ES-I3 (cell line): ENCODE measurements at regions not wholly inside any gene's neighbourhood (a gene's known extent, or its start where the extent isn't known, plus 50 kb on each side); places are given as distances from the start of the nearest gene placed in this dataset.

ENCODE experiments used
- H3K36me3 ChIP-seq: 2 replicates; pipeline ENCODE4 v1.6.1; 2013; ENCODE audit warnings: mild to moderate bottlenecking, low read length, control low read depth, moderate library complexity; ENCODE audit not compliant: insufficient read depth
- H3K4me1 ChIP-seq: 2 replicates; pipeline ENCODE4 v1.6.1; 2013; ENCODE audit warnings: mild to moderate bottlenecking, control low read depth, low read length; ENCODE audit not compliant: insufficient read depth
- H3K9ac ChIP-seq: 2 replicates; pipeline ENCODE4 v1.6.1; 2013; ENCODE audit warnings: low read depth, mild to moderate bottlenecking, low read length, moderate library complexity
- H3K9me3 ChIP-seq: 2 replicates; pipeline ENCODE4 v1.6.1; 2013; ENCODE audit warnings: mild to moderate bottlenecking, low read length, moderate library complexity; ENCODE audit not compliant: control insufficient read depth, insufficient read depth

DNA sequence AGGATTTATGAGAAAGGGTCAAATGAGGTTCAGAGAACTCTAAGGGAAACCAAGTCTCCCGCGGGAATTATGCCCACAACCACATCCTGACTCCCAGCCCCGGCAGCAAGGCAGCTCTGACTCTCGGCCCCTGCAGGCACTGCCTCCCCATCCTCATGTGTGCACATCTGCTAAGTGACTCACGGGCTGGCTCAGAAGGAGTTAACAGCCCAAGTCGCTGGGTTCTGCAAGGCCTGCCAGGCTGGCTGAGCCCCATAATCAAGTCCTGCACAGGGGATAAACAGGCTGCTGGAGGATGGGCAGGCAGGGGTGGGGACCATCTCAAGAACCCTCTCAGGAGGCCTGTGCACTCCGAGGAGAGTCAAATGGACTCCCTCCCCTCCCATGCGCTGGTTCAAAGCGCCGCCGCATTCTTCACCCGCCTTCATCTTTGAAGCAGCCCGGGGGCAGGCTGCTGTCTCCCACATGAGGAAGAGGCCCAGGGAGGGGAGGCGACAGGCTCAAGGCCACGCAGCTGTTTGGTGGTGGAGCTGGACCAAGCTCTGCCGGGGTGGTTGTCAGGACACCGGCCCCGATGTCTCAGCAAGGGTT, 344.3 kb downstream of the MATN1 start:
- H3K9ac ChIP-seq = no peak overlapping the region
- no peaks in the 10 kb centered on the region; the same call in 1 of the 2 replicates for H3K4me1 ChIP-seq
- H3K9me3 ChIP-seq = no peaks in the 10 kb centered on the region
- no peaks in the 10 kb centered on the region for H3K36me3 ChIP-seq

DNA sequence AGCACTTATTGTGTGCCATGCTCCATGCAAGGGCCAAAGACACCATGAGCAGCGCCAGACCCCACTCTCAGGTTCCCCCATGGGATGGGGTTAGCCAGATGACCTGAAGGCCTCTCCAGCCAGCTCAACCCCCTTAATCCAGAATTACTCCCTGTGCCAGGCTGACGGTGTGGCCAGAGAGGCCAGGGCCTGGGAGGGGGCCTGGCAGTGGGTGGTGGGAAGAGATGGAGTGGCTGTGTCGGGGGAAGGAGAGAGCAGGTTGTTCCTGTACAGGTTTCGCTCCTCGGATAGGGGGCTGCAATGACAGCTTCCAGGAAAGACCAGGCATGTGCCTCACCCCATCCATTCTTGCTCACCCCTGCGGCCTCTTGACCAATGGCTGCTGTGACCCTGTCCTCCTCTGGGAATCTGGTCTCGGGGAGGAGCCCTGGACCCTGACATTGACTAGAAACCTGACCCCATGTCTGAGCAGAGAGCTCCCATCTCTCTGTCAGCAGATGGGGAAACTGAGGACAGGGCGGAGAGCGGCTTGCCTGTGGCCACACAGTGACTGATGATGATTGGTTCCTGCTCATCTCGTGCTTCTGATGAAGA, 345.3 kb downstream of the MATN1 start:
- Histone ChIP-seq H3K36me3 (no peaks in the 10 kb centered on the region), H3K9me3 (no peaks in the 10 kb centered on the region), H3K9ac (no peak overlapping the region), H3K4me1 (no peaks in the 10 kb centered on the region; the same call in 1 of the 2 replicates)

DNA sequence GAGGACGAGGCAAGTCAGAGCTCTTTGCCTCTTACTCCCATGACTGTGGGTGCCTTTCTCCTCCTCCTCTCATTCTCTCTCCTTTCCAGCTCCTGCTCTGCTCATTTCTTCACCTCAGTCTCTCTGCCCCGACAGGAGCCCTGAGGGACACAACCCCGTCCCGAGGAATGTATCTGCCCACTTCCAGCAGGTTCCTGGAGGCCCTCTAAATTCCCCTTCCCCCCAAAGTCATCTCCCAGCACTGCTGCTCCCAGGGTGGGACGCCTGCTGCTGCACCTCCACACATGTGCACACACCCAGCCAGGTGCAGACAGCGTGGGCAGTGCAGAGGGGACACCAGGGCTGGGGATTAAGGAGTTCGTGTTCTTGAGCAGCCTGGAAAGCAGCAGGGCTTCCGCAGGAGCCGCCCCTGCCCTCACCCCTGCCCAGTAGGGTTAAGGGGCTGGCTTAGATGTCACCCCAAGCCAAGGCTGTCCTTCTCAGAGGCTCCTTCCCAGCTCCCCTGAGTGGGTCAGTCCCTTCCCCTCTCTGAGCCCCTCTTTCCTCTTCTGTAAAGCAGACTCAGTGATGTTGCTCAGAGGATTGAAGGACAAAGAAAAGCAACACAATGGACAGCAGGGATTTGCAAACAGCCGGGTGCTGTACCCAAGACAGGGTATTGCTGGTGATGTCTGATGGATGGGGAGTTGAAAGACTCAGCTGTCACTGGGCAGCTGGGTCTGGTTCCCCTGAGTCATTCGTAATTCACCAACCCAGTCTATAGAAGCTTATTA, 346.0 kb downstream of the MATN1 start:
- H3K4me1 ChIP-seq = no peaks in the 10 kb centered on the region; the same call in 1 of the 2 replicates
- no peak overlapping the region for H3K9ac ChIP-seq
- H3K36me3 ChIP-seq = no peaks in the 10 kb centered on the region
- no peaks in the 10 kb centered on the region for H3K9me3 ChIP-seq

DNA sequence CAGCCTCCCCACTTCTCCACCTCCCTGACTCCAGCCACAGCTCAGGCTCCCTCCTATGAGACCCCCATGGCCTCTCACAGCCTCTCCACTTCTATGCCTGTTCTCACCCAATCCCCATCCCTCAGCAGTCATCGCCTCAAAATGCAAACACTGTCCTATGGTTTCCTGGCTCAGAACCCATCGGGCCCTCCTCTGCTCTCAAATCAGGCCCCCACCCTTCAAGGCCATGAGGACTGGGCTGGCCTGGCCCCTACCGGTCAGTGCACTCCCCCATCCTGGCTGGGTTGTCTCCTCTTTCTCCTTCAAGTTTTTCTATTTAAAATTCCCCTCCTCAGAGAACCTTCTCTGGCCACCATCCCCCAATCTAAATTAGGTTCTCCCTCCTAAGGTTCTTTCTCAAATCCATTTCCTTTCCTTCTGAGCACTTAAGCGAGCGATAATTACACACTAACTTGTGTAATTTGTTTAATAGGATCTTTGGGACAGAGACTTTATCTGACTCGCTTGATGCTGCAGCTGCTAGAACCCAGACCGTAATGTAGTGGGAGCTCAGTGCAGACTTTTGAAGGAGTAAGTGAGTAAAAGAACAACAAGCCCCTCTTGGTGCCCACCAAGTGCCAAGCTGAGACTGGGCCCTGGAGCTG, 347.2 kb downstream of the MATN1 start:
- H3K9me3 ChIP-seq = no peaks in the 10 kb centered on the region
- H3K9ac ChIP-seq = no peak overlapping the region
- no peaks in the 10 kb centered on the region; the same call in 1 of the 2 replicates for H3K4me1 ChIP-seq
- no peaks in the 10 kb centered on the region for H3K36me3 ChIP-seq

DNA sequence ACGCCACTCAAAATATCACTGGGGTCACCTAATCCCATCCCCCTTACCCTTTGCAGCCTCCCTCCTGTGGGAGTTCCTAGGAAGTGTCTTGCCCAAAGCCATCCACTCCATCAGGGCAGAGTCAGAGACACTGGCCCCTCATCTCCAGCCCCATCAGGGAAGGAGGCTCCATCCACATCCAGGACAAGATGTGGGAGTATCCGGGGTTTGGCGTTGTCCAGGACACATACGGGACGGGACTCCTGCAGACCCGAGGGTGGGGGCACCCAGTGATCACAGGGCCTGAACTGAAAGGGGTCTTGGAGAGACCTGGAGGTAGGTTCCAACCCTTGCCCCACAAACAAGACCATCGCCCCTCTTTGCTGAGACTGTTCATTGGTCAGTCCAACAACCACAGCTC, 348.2 kb downstream of the MATN1 start:
- Histone ChIP-seq H3K9ac (no peak overlapping the region), H3K9me3 (no peaks in the 10 kb centered on the region), H3K4me1 (no peaks in the 10 kb centered on the region; the same call in 1 of the 2 replicates), H3K36me3 (no peaks in the 10 kb centered on the region)

DNA sequence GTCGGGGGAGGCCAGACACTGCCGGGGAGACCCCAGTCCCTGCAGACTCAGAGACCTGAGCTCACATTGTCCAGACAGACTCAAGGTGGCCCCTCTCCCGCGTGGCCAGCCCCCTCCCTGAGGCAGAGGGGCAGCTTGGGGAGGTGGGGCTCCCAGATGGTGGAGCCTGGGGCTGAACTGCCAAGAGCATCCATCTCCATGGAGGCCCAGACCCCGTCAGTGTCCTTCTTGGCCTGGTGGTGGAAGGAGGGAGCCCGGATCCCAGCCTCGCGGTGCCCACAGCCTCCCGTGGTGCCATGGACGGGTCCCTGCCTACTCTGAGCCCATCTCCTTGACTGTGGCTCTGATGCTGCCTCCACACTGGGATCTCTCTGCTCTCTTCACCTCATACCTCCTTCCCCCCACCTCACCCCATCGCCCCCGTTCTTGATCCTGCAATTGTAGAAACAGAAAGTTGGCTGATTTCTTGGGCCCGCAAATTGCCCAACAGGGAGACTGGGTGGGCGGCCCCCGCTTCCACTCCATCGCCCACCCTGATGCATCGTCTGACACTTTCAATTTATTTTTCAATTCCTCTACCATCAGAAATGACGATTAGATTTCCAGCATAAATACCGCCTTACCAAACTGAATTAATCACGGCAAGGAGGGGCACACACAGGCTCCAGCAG, 348.9 kb downstream of the MATN1 start:
- H3K36me3 ChIP-seq = no peaks in the 10 kb centered on the region
- no peaks in the 10 kb centered on the region for H3K9me3 ChIP-seq
- H3K4me1 ChIP-seq = no peaks in the 10 kb centered on the region; the same call in 1 of the 2 replicates
- H3K9ac ChIP-seq = no peak overlapping the region

DNA sequence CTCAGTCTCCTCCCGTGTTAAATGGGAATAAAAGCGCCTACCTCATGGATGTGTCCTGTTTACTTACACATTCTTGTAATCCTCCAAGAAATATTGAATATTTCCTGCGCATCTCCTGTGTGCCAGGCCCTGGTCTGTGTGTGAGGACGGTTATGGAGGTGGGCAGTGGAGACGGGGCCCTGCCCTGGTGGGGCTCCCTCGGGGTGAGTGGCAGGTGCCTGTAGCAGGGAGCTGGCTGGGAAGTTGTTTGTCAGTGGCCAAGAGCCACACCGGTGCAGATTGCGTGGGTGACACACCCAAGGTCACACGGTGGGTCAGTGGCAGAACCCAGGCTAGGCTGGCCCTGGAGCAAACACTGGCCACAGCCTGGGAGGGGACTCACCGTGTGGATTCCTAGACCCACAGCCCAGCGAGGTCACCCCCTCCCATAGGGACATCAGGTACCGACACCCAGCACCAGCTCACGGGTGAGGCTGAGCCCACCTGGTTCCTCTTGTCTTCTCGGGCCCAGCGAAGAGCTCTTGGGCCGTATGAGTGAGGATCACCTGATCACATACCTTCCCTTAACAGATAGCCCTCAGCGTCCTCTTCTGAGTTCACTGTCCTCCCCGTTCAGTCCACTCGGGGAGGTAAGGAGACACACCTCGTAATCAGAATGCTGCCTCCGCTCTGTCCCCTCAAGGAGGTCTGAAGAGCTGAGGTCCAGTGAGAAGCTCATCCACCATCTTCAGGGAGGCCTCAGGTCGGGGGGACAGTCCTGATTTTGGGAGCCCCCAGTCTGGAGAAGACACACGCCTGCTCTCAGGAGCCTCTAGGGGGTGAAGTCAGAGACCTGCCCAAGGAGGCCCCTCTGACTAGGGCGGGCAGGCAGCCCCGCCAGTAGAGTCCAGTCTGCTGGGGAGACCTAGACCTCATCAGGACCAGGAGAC, 349.6 kb downstream of the MATN1 start:
- Histone ChIP-seq H3K4me1 (no peaks in the 10 kb centered on the region; the same call in 1 of the 2 replicates), H3K9me3 (no peaks in the 10 kb centered on the region), H3K36me3 (no peaks in the 10 kb centered on the region), H3K9ac (no peak overlapping the region)

DNA sequence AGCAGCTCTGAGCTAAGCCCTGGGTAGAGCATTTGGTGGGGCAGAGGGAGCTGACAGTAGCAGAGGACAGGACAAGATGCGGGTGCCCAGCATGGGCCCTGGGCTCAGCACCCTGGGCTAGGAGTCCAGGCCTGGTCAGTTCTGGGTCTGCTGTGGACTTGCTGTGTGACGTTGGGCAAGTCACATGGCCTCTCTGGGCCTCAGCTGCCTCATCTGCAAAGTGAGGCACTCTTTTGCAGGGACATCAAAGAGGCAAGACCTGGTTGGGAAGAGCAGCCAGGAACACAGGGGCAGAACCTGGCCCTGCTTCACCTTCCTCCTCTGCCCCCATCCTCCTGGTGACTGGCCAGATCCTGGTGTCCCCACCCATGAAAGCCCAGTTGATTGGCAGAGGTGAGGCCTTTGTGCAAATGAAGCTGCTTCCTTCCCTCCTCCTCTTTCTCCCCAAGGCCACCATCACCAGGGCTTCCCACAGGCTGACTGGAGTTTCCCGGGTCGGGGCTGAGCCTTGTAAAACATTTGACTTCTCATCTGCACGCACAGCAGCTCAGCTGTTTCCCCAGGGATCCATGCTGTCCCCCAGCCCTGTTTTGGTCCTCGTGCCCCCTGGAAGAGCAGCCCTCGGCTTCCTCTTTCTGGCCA, 350.5 kb downstream of the MATN1 start:
- Histone ChIP-seq H3K36me3 (no peaks in the 10 kb centered on the region), H3K9ac (no peak overlapping the region), H3K9me3 (no peaks in the 10 kb centered on the region), H3K4me1 (no peaks in the 10 kb centered on the region)

DNA sequence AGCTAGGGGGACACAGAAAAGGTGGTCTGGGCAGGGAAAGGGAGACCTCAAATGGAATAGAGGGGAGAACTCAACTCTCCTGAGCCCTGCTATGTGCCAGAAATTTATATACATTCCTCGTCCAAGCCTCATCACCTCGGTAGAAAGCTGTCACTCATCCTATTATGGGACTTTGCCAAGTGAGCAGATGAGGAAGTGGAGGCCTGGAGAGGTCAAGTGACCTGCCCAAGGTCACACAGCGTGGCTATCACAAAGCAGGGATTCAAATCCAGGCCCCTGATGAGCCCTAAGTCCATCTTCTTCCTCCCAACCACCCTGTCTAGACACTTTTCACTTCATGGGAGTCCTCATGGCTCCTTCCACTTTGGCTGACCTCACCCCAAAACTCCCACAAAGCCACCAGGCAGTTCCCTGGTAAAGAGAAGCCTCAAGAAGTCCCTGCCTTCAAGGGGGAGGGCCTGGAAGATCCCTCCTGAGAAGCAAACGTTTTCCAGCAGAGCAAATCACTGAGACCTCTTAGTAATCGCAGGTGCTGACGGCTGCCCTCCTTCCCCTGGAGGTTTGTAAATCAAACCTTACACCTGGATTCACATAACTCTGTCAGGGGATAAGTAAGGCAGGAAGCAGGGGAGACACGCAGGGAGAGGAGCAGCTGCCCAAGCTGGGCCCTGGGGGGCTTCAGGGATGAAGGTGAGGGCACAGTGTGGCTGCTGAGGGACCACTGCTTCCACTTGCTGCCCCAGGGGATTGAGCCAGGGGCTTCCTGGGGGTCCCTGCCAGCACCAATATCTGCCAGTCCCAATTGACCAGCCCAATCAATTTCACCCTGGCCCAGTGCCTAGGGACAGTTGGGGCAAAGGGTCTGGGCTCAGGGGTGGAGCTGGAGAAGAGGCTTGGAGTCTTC, 351.2 kb downstream of the MATN1 start:
- H3K36me3 ChIP-seq = no peaks in the 10 kb centered on the region
- H3K9ac ChIP-seq = no peak overlapping the region
- no peaks in the 10 kb centered on the region for H3K9me3 ChIP-seq
- H3K4me1 ChIP-seq = no peaks in the 10 kb centered on the region

DNA sequence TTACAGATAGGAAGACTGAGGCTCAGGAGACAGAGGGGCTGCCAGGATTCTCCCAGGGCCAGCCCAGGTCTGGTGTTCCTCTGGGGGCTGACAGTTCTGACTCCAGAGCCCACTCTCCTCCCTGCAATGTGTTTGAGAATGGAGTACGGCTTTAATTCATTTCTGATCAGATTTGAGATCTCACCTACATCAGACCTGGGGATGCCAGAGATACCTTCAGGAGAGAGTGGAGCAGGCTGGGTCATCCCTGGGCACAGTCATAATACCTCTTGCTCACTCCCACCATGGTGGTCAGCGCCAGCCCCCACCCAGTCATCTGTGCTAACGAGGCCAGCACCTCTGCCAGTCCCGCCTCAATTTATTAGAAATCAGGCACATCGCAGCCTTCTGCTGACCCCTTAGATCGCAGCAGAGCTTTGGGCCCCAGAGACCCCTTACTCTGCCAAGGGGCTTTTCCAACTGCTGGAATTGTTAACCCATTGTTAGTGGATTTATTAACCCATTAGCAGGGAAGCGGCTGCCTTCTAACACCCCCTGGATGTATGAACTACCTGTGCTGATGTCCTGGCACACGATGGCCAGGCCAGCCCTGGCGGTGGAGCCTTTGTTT, 352.1 kb downstream of the MATN1 start:
- H3K4me1 ChIP-seq = no peaks in the 10 kb centered on the region
- no peak overlapping the region for H3K9ac ChIP-seq
- no peaks in the 10 kb centered on the region for H3K36me3 ChIP-seq
- H3K9me3 ChIP-seq = no peaks in the 10 kb centered on the region

DNA sequence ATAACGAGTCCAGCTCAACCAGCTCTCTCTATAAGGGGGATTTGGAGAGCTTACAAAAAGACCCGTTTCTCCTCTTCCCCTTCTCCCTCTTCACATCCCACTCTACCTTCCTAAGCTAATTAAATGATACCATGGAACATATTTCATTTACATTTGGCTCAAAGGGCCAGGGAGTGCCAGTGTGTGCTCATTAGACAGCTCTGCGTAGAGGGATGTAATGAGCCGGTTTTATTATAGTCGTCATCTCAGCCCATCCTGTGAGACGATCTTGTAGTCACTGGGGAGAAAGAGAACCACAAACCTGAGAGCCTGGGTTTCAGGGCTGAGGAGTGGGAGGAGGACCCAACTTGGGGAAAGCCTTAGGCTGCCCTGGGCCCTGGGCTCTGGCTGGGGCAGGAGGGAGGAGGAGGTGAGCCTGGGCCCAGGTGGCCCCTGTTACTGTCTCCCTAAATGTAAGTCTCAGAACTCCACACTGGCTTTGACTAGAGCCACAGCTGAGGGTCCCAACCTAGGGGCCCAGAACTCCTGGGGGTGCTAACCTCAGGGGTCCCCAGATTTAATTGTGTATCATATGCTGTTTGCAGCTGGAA, 354.6 kb downstream of the MATN1 start:
- no peaks in the 10 kb centered on the region for H3K4me1 ChIP-seq
- no peaks in the 10 kb centered on the region for H3K36me3 ChIP-seq
- no peaks in the 10 kb centered on the region for H3K9me3 ChIP-seq
- H3K9ac ChIP-seq = no peak overlapping the region

DNA sequence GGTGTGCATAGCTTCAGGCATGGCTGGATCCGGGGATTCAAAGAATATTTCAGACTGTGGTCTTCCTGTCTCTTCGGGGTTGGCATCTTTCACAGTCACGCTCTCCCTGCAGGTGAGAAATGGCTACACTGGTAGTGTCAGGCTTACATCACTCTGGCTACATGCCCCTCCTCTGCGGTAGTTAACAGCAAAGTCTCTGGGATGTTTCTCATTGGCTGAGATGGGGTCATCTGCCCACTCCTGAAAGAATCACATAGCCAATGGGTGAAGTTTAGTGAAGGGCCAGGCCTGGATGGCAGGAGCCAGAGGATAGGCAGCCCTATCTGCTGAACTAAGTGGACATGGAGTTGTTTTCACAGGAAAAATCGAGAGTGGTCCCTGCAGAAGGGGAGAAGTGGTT, 356.5 kb downstream of the MATN1 start:
- Histone ChIP-seq H3K4me1 (no peaks in the 10 kb centered on the region), H3K9ac (no peak overlapping the region), H3K36me3 (no peaks in the 10 kb centered on the region), H3K9me3 (no peaks in the 10 kb centered on the region)
